ENCODE measurements at regions not wholly inside any gene's neighbourhood (a gene's known extent, or its start where the extent isn't known, plus 50 kb on each side); places are given as distances from the start of the nearest gene placed in this dataset.

DNA sequence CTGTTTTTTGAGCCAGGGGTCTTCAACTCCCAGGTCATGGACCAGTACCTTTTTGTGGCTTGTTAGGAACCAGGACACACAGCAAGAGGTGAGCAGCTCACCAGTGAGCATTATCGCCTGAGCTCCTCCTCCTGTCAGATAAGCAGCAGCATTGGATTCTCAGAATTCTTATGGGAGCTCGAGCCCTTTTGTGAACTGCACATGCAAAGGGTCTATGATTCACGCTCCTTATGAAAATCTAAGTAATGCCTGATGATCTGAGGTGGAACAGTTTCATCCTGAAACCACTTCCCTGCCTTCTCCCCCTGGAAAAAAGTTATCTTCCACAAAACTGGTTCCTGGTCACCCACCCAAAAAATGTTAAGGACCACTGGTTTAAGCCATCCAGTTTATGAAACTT, 1047.6 kb downstream of the OTOL1 start:
- Histone ChIP-seq H3K9me2 (ENCODE audit: insufficient read depth) (no peaks in the 10 kb centered on the region), H3K4me3 (replicated peaks in 1 of 2; ENCODE audit: low read depth in 1 of 2, low read length in 2 of 2) (no peak overlapping the region), H3K79me2 (ENCODE audit: insufficient read depth, low read length) (no peaks in the 10 kb centered on the region), H3K9me3 (ENCODE audit: control insufficient read depth in 1 of 2, insufficient read depth in 1 of 2, low read depth in 1 of 2, low read length in 2 of 2) (no peaks in the 10 kb centered on the region), H3K4me1 (ENCODE audit: control insufficient read depth in 1 of 2, insufficient read depth in 2 of 2, low read length in 2 of 2) (no peaks in the 10 kb centered on the region), H3K4me2 (ENCODE audit: low read length) (no peak overlapping the region), H3K9ac (ENCODE audit: low read length) (no peak overlapping the region), H4K20me1 (ENCODE audit: insufficient read depth) (no peaks in the 10 kb centered on the region), H2AFZ (ENCODE audit: low read depth, low read length, poor library complexity, severe bottlenecking) (no peak overlapping the region), H3K36me3 (ENCODE audit: control insufficient read depth in 1 of 2, insufficient read depth in 2 of 2, low read length in 2 of 2) (no peaks in the 10 kb centered on the region), H3K27ac (ENCODE audit: low read depth, low read length) (no peak overlapping the region), H3K27me3 (ENCODE audit: insufficient read depth, low read length) (no peaks in the 10 kb centered on the region)
- TF ChIP-seq ZFX (IDR thresholded peaks at IDR 0.05) (no peak), SRF (IDR thresholded peaks at IDR 0.05; ENCODE audit: low read depth) (no peak), FOSL1 (IDR thresholded peaks at IDR 0.05; ENCODE audit: low read depth) (no peak), EZH2 (IDR thresholded peaks at IDR 0.05) (no peak), POLR2A (IDR thresholded peaks at IDR 0.05; ENCODE audit: borderline replicate concordance, extremely low read depth, insufficient read depth, insufficient read length) (no peak), ZNF274 (IDR thresholded peaks at IDR 0.05; ENCODE audit: low read depth, low read length) (no peak)
- no TSS peak for BruUV-seq (replicated peaks)
- POLR2A ChIA-PET: no interaction called here
- intact Hi-C loops (cut with micrococcal nuclease): no loop called here
- ATAC-seq (no peak), DNase-seq (ENCODE audit: low read depth, low spot score) (no peak)
- CTCF ChIA-PET: no interaction called here
- RAD21 ChIA-PET (ENCODE audit: low non-redundant PET in 1 of 2, low total read pairs in 2 of 2, uncharacterized antibody in 2 of 2, unreplicated experiment in 2 of 2): no interaction called here

DNA sequence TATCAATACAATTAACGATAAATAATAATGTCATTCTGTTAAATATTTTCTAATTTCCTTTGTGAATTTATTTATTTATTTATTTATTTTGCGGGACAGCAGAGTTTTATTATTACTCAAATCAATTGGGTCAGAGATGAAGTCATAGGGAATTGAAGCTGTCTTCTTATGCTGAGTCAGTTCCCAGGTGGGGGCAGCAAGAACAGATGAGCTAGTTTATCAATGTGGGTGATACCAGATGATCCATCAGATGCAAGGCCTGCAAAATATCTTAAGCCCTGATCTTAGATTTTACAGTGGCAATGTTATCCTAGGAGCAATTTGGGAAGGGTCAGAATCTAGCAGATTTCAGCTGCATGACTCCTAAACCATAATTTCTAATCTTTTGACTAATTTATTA, 1050.3 kb downstream of the OTOL1 start:
- no peak overlapping the region for H3K9ac ChIP-seq (ENCODE audit: low read length)
- no peak for ATAC-seq
- H3K9me2 ChIP-seq (ENCODE audit: insufficient read depth): no peaks in the 10 kb centered on the region
- no peaks in the 10 kb centered on the region for H3K27me3 ChIP-seq (ENCODE audit: insufficient read depth, low read length)
- ChIA-PET RAD21 (ENCODE audit: low non-redundant PET in 1 of 2, low total read pairs in 2 of 2, uncharacterized antibody in 2 of 2, unreplicated experiment in 2 of 2) (no interaction called here), CTCF (no interaction called here), POLR2A (no interaction called here)
- H3K9me3 ChIP-seq (ENCODE audit: control insufficient read depth in 1 of 2, insufficient read depth in 1 of 2, low read depth in 1 of 2, low read length in 2 of 2): no peaks in the 10 kb centered on the region
- intact Hi-C loops (cut with micrococcal nuclease): no loop called here
- no peak for DNase-seq (ENCODE audit: low read depth, low spot score)
- H3K4me2 ChIP-seq (ENCODE audit: low read length): no peak overlapping the region
- no peaks in the 10 kb centered on the region for H3K36me3 ChIP-seq (ENCODE audit: control insufficient read depth in 1 of 2, insufficient read depth in 2 of 2, low read length in 2 of 2)
- no peaks in the 10 kb centered on the region for H4K20me1 ChIP-seq (ENCODE audit: insufficient read depth)
- H3K4me1 ChIP-seq (ENCODE audit: control insufficient read depth in 1 of 2, insufficient read depth in 2 of 2, low read length in 2 of 2): no peaks in the 10 kb centered on the region
- H3K4me3 ChIP-seq (replicated peaks in 1 of 2; ENCODE audit: low read depth in 1 of 2, low read length in 2 of 2): no peak overlapping the region
- no peak overlapping the region for H3K27ac ChIP-seq (ENCODE audit: low read depth, low read length)
- H3K79me2 ChIP-seq (ENCODE audit: insufficient read depth, low read length): no peaks in the 10 kb centered on the region
- H2AFZ ChIP-seq (ENCODE audit: low read depth, low read length, poor library complexity, severe bottlenecking): no peak overlapping the region
- no peak for TF ChIP-seq ZNF274 (IDR thresholded peaks at IDR 0.05; ENCODE audit: low read depth, low read length)
- no peak for TF ChIP-seq ZFX (IDR thresholded peaks at IDR 0.05)
- TF ChIP-seq EZH2phosphoT487 (IDR thresholded peaks at IDR 0.05; ENCODE audit: borderline replicate concordance): no peak
- no peak for TF ChIP-seq CBX3 (IDR thresholded peaks at IDR 0.05; ENCODE audit: low read depth)
- TF ChIP-seq ELF1 (IDR thresholded peaks at IDR 0.05; ENCODE audit: borderline replicate concordance, low read depth): no peak
- TF ChIP-seq POLR2A (IDR thresholded peaks at IDR 0.05; ENCODE audit: borderline replicate concordance, extremely low read depth, insufficient read depth, insufficient read length): no peak
- TF ChIP-seq EGR1 (IDR thresholded peaks at IDR 0.05; ENCODE audit: low read depth): no peak
- no peak for TF ChIP-seq CEBPB (IDR thresholded peaks at IDR 0.05; ENCODE audit: low read depth)
- TF ChIP-seq EZH2 (IDR thresholded peaks at IDR 0.05): no peak
- no peak for TF ChIP-seq YY1 (IDR thresholded peaks at IDR 0.05; ENCODE audit: extremely low read depth, insufficient replicate concordance, low read depth, low read length)
- no peak for TF ChIP-seq SP1 (IDR thresholded peaks at IDR 0.05; ENCODE audit: low read depth)
- TF ChIP-seq, protein P1, sequence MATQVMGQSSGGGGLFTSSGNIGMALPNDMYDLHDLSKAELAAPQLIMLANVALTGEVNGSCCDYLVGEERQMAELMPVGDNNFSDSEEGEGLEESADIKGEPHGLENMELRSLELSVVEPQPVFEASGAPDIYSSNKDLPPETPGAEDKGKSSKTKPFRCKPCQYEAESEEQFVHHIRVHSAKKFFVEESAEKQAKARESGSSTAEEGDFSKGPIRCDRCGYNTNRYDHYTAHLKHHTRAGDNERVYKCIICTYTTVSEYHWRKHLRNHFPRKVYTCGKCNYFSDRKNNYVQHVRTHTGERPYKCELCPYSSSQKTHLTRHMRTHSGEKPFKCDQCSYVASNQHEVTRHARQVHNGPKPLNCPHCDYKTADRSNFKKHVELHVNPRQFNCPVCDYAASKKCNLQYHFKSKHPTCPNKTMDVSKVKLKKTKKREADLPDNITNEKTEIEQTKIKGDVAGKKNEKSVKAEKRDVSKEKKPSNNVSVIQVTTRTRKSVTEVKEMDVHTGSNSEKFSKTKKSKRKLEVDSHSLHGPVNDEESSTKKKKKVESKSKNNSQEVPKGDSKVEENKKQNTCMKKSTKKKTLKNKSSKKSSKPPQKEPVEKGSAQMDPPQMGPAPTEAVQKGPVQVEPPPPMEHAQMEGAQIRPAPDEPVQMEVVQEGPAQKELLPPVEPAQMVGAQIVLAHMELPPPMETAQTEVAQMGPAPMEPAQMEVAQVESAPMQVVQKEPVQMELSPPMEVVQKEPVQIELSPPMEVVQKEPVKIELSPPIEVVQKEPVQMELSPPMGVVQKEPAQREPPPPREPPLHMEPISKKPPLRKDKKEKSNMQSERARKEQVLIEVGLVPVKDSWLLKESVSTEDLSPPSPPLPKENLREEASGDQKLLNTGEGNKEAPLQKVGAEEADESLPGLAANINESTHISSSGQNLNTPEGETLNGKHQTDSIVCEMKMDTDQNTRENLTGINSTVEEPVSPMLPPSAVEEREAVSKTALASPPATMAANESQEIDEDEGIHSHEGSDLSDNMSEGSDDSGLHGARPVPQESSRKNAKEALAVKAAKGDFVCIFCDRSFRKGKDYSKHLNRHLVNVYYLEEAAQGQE (IDR thresholded peaks at IDR 0.05; ENCODE audit: low read depth): no peak
- no peak for TF ChIP-seq SIN3A (IDR thresholded peaks at IDR 0.05; ENCODE audit: low read depth)
- BruUV-seq (replicated peaks): no TSS peak

All from HCT116 (cell line).